ENCODE measurements at regions not wholly inside any gene's neighbourhood (a gene's known extent, or its start where the extent isn't known, plus 50 kb on each side); places are given as distances from the start of the nearest gene placed in this dataset.

GRCh38 chr5:74974451-74975091, 77.8 kb downstream of the GCNT4 start:
- no peak for TF ChIP-seq EZH2 (IDR thresholded peaks at IDR 0.05; ENCODE audit: insufficient read depth, poor library complexity, severe bottlenecking)
- no peak for TF ChIP-seq EZH2phosphoT487 (IDR thresholded peaks at IDR 0.05; ENCODE audit: insufficient read depth, low read depth)
